Thyroid gland (tissue), 4 donors: ENCODE measurements at regions not wholly inside any gene's neighbourhood (a gene's known extent, or its start where the extent isn't known, plus 50 kb on each side); places are given as distances from the start of the nearest gene placed in this dataset.

Experiments used
- DNase-seq, 2 donors: peaks; one replicate each; pipeline ENCODE4 v3.0.0-alpha.2; 2019
- H3K27ac ChIP-seq, 3 donors: fragments of 200-600 bp; sonication (generic); 1 replicate in 2 of 3; 2 replicates in 1 of 3; pipeline ENCODE4 v1.5.1; 2016 to 2019; ENCODE audit warnings: mild to moderate bottlenecking in 1 of 3, moderate library complexity in 1 of 3
- H3K27me3 ChIP-seq: fragments of 200-600 bp; sonication (generic); one replicate; pipeline ENCODE4 v1.5.1; 2019
- H3K36me3 ChIP-seq, 2 donors: fragments of 200-600 bp; sonication (generic); one replicate each; pipeline ENCODE4 v1.5.1; 2016 to 2019
- H3K4me1 ChIP-seq, 2 donors: fragments of 200-600 bp; sonication (generic); one replicate each; pipeline ENCODE4 v1.5.1; 2017 to 2019
- H3K4me3 ChIP-seq, 3 donors: fragments of 200-600 bp; sonication (generic); replicated peaks in 1 of 3; 1 replicate in 2 of 3; 2 replicates in 1 of 3; pipeline ENCODE4 v1.5.1; 2016; ENCODE audit warnings: mild to moderate bottlenecking in 1 of 3
- H3K9me3 ChIP-seq: fragments of 200-600 bp; sonication (generic); one replicate; pipeline ENCODE4 v1.5.1; 2017
- CTCF ChIP-seq, 6 experiments: fragments of 200-600 bp in 3 of 6; fragments of 450-650 bp in 3 of 6; sonication (generic) in 3 of 6; IDR thresholded peaks; one replicate each; pipeline ENCODE4 v1.5.1; 2016 to 2019; ENCODE audit warnings: antibody characterized with exemption in 6 of 6, mild to moderate bottlenecking in 2 of 6, inconsistent platforms in 1 of 6, moderate library complexity in 1 of 6
- POLR2A ChIP-seq, 2 donors: fragments of 450-650 bp; IDR thresholded peaks; one replicate each; pipeline ENCODE4 v1.6.1; 2017; ENCODE audit warnings: antibody characterized with exemption in 2 of 2, mild to moderate bottlenecking in 2 of 2, moderate library complexity in 1 of 2
- WGBS, 2 donors: methylation state at CpG; one replicate each; pipeline ENCODE4 v1.1.5; 2017; 5-methylcytosine and 5-hydroxymethylcytosine counted together
- intact Hi-C: fragments of 100-400 bp; cut with DNase I; formaldehyde crosslinking; loops from one replicate; pipeline ENCODE4 v1.15.1; 2023

GRCh38 chr7:41275255-41275654, 427.6 kb downstream of the INHBA start:
- Histone ChIP-seq H3K9me3 (no peaks in the 10 kb centered on the region), H3K4me1 (no peaks in the 10 kb centered on the region), H3K4me3 (no peak overlapping the region), H3K27me3 (no peaks in the 10 kb centered on the region), H3K36me3 (no peaks in the 10 kb centered on the region), H3K27ac (no peak overlapping the region)
- WGBS, 2 donors = 93 to 94% methylated on average over 8 to 9 of the region's 9 CpGs
- no peak for TF ChIP-seq CTCF (IDR thresholded peaks at IDR 0.05)
- TF ChIP-seq POLR2A (IDR thresholded peaks at IDR 0.05) = no peak
- no peak for DNase-seq
- intact Hi-C loops = no loop called here

GRCh38 chr7:41274179-41274578, 428.7 kb downstream of the INHBA start:
- intact Hi-C loops = no loop called here
- 85 to 95% methylated on average over 3 to 5 of the region's 5 CpGs for WGBS, 2 donors
- H3K27me3 ChIP-seq = no peaks in the 10 kb centered on the region
- no peak for DNase-seq
- H3K4me1 ChIP-seq = no peaks in the 10 kb centered on the region
- TF ChIP-seq CTCF (IDR thresholded peaks at IDR 0.05) = no peak
- TF ChIP-seq POLR2A (IDR thresholded peaks at IDR 0.05) = no peak
- H3K27ac ChIP-seq = no peak overlapping the region
- H3K36me3 ChIP-seq = no peaks in the 10 kb centered on the region
- H3K4me3 ChIP-seq = no peak overlapping the region
- no peaks in the 10 kb centered on the region for H3K9me3 ChIP-seq

- no peaks in the 10 kb centered on the region for H3K36me3 ChIP-seq
- 87 to 96% methylated on average over 5 of the region's 5 CpGs for WGBS, 2 donors
- H3K4me3 ChIP-seq = no peak overlapping the region
- H3K4me1 ChIP-seq = no peaks in the 10 kb centered on the region
- TF ChIP-seq CTCF (IDR thresholded peaks at IDR 0.05) (no peak), POLR2A (IDR thresholded peaks at IDR 0.05) (no peak)
- no peaks in the 10 kb centered on the region for H3K27me3 ChIP-seq
- no peaks in the 10 kb centered on the region for H3K9me3 ChIP-seq
- H3K27ac ChIP-seq = no peak overlapping the region
- intact Hi-C loops = no loop called here
- no peak for DNase-seq
These were observed 430.2 kb downstream of the INHBA start for GRCh38 chr7:41272664-41273063.

GRCh38 chr7:41268878-41269277, 434.0 kb downstream of the INHBA start:
- intact Hi-C loops = no loop called here
- Histone ChIP-seq H3K9me3 (no peaks in the 10 kb centered on the region), H3K4me1 (no peaks in the 10 kb centered on the region), H3K27ac (no peak overlapping the region), H3K36me3 (no peaks in the 10 kb centered on the region), H3K4me3 (no peak overlapping the region), H3K27me3 (no peaks in the 10 kb centered on the region)
- 87 to 88% methylated on average over 2 of the region's 2 CpGs for WGBS, 2 donors
- DNase-seq = no peak
- TF ChIP-seq POLR2A (IDR thresholded peaks at IDR 0.05) (no peak), CTCF (IDR thresholded peaks at IDR 0.05) (no peak)

GRCh38 chr7:41261080-41261479, 441.8 kb downstream of the INHBA start:
- no peak for TF ChIP-seq CTCF (IDR thresholded peaks at IDR 0.05)
- no peak for TF ChIP-seq POLR2A (IDR thresholded peaks at IDR 0.05)
- Histone ChIP-seq H3K9me3 (no peaks in the 10 kb centered on the region), H3K27ac (no peak overlapping the region), H3K4me1 (no peaks in the 10 kb centered on the region), H3K4me3 (no peak overlapping the region), H3K36me3 (no peaks in the 10 kb centered on the region), H3K27me3 (no peaks in the 10 kb centered on the region)
- DNase-seq = no peak
- WGBS, 2 donors = 76 to 79% methylated on average over 4 of the region's 4 CpGs
- intact Hi-C loops = no loop called here
